Testis (tissue), 2 donors: ENCODE measurements at regions not wholly inside any gene's neighbourhood (a gene's known extent, or its start where the extent isn't known, plus 50 kb on each side); places are given as distances from the start of the nearest gene placed in this dataset.

ENCODE experiments used
- DNase-seq: peaks from one replicate; pipeline ENCODE4 v3.0.0-alpha.2; 2019
- H3K27ac ChIP-seq, 2 donors: fragments of 200-600 bp; sonication (generic); one replicate each; pipeline ENCODE4 v1.5.1; 2019
- H3K27me3 ChIP-seq: fragments of 200-600 bp; sonication (generic); one replicate; pipeline ENCODE4 v1.5.1; 2019
- H3K36me3 ChIP-seq: fragments of 200-600 bp; sonication (generic); one replicate; pipeline ENCODE4 v1.5.1; 2017; ENCODE audit warnings: low read depth; ENCODE audit errors: missing control alignments
- H3K4me1 ChIP-seq: fragments of 200-600 bp; sonication (generic); one replicate; pipeline ENCODE4 v1.5.1; 2019
- H3K4me3 ChIP-seq, 2 donors: fragments of 200-600 bp; sonication (generic); one replicate each; pipeline ENCODE4 v1.5.1; 2017 to 2019
- H3K9me3 ChIP-seq: fragments of 200-600 bp; sonication (generic); one replicate; pipeline ENCODE4 v1.5.1; 2017
- CTCF ChIP-seq, 3 experiments: fragments of 450-650 bp in 2 of 3; fragments of 200-600 bp in 1 of 3; sonication (generic) in 1 of 3; IDR thresholded peaks; one replicate each; pipeline ENCODE4 v1.5.1; 2016 to 2019; ENCODE audit warnings: antibody characterized with exemption in 3 of 3, mild to moderate bottlenecking in 2 of 3, moderate library complexity in 1 of 3
- POLR2A ChIP-seq: fragments of 450-650 bp; IDR thresholded peaks from one replicate; pipeline ENCODE4 v1.6.1; 2017; ENCODE audit warnings: antibody characterized with exemption, mild to moderate bottlenecking, moderate library complexity
- WGBS, 2 donors: methylation state at CpG; one replicate each; pipeline ENCODE4 v1.1.5; 2018; 5-methylcytosine and 5-hydroxymethylcytosine counted together
- intact Hi-C: fragments of 100-400 bp; cut with DNase I; formaldehyde crosslinking; loops from one replicate; pipeline ENCODE4 v1.15.1; 2023; ENCODE audit warnings: low total_unique reads

- intact Hi-C loops, result no loop called here
- Histone ChIP-seq H3K4me1 (peaks cover 4% of the 10 kb centered on the region), H3K27ac (no peak overlapping the region)
These were observed 396.5 kb upstream of the C2CD4B start for GRCh38 chr15:62561571-62561970.

GRCh38 chr15:62564886-62565633, 400.0 kb upstream of the C2CD4B start:
- Histone ChIP-seq H3K4me3 (no peak overlapping the region), H3K27ac (no peak overlapping the region), H3K36me3 (no peaks in the 10 kb centered on the region), H3K27me3 (no peaks in the 10 kb centered on the region), H3K9me3 (no peaks in the 10 kb centered on the region), H3K4me1 (no peaks in the 10 kb centered on the region)
- DNase-seq, result no peak
- intact Hi-C loops, result no loop called here
- no peak for TF ChIP-seq CTCF (IDR thresholded peaks at IDR 0.05)
- no peak for TF ChIP-seq POLR2A
- 79 to 84% methylated on average over 4 of the region's 4 CpGs for WGBS, 2 donors

More at GRCh38 chr15:62561571-62561970, 396.5 kb upstream of the C2CD4B start:
- TF ChIP-seq POLR2A (no peak), CTCF (IDR thresholded peaks at IDR 0.05) (no peak)
- no peaks in the 10 kb centered on the region for H3K27me3 ChIP-seq
- 77 to 87% methylated on average over 8 of the region's 8 CpGs for WGBS, 2 donors
- H3K36me3 ChIP-seq, result no peaks in the 10 kb centered on the region
- no peaks in the 10 kb centered on the region for H3K9me3 ChIP-seq
- no peak for DNase-seq
- H3K4me3 ChIP-seq, result no peak overlapping the region

- no peak for TF ChIP-seq POLR2A
- TF ChIP-seq CTCF (IDR thresholded peaks at IDR 0.05), result no peak
- WGBS, 2 donors, result 73 to 89% methylated on average over 3 of the region's 3 CpGs
- intact Hi-C loops, result no loop called here
- no peaks in the 10 kb centered on the region for H3K27me3 ChIP-seq
- H3K4me1 ChIP-seq, result no peaks in the 10 kb centered on the region
- H3K27ac ChIP-seq, result no peak overlapping the region
- no peak for DNase-seq
- no peak overlapping the region for H3K4me3 ChIP-seq
- H3K9me3 ChIP-seq, result no peaks in the 10 kb centered on the region
- H3K36me3 ChIP-seq, result no peaks in the 10 kb centered on the region
These were observed 400.5 kb upstream of the C2CD4B start for GRCh38 chr15:62565634-62566026.

- Histone ChIP-seq H3K4me3 (no peak overlapping the region), H3K36me3 (no peaks in the 10 kb centered on the region), H3K4me1 (no peaks in the 10 kb centered on the region), H3K27me3 (no peaks in the 10 kb centered on the region), H3K27ac (no peak overlapping the region), H3K9me3 (no peaks in the 10 kb centered on the region)
- WGBS, 2 donors, result 77 to 81% methylated on average over 5 of the region's 5 CpGs
- TF ChIP-seq CTCF (IDR thresholded peaks at IDR 0.05), result no peak
- no peak for TF ChIP-seq POLR2A
- no peak for DNase-seq
- intact Hi-C loops, result no loop called here
These were observed 401.2 kb upstream of the C2CD4B start for GRCh38 chr15:62566248-62566647.

GRCh38 chr15:62567501-62567900, 402.4 kb upstream of the C2CD4B start:
- no peaks in the 10 kb centered on the region for H3K27me3 ChIP-seq
- no peak for DNase-seq
- H3K4me3 ChIP-seq, result no peak overlapping the region
- 93 to 94% methylated on average over 9 of the region's 9 CpGs for WGBS, 2 donors
- H3K4me1 ChIP-seq, result no peaks in the 10 kb centered on the region
- no peak for TF ChIP-seq POLR2A
- TF ChIP-seq CTCF (IDR thresholded peaks at IDR 0.05), result no peak
- no peaks in the 10 kb centered on the region for H3K9me3 ChIP-seq
- H3K27ac ChIP-seq, result no peak overlapping the region
- intact Hi-C loops, result no loop called here
- no peaks in the 10 kb centered on the region for H3K36me3 ChIP-seq
